HAP-1 (cell line): ENCODE measurements at regions not wholly inside any gene's neighbourhood (a gene's known extent, or its start where the extent isn't known, plus 50 kb on each side); places are given as distances from the start of the nearest gene placed in this dataset.

Experiments
- DNase-seq, 2 experiments: peaks; one replicate each; pipeline ENCODE4 v3.0.0-alpha.2; 2016 to 2020; ENCODE audit warnings: low spot score in 2 of 2
- H3K27me3 ChIP-seq: fragments of 250-450 bp; sonication (Bioruptor Pico); 2 replicates; pipeline ENCODE4 v1.5.1; 2020; ENCODE audit warnings: low read depth, mild to moderate bottlenecking, moderate library complexity
- H3K36me3 ChIP-seq: fragments of 250-450 bp; sonication (Bioruptor Pico); replicated peaks from 2 replicates; pipeline ENCODE4 v1.5.1; 2020; ENCODE audit warnings: mild to moderate bottlenecking
- H3K4me1 ChIP-seq: fragments of 250-450 bp; sonication (Bioruptor Pico); 2 replicates; pipeline ENCODE4 v1.5.1; 2020; ENCODE audit warnings: mild to moderate bottlenecking
- H3K4me3 ChIP-seq: fragments of 250-450 bp; sonication (Bioruptor Pico); 2 replicates; pipeline ENCODE4 v1.5.1; 2020; ENCODE audit warnings: mild to moderate bottlenecking, moderate library complexity
- H3K9me3 ChIP-seq: fragments of 250-450 bp; sonication (Bioruptor Pico); 2 replicates; pipeline ENCODE4 v1.5.1; 2020; ENCODE audit warnings: mild to moderate bottlenecking, moderate library complexity
- in situ Hi-C: fragments of 300-500 bp; cut with MboI; formaldehyde crosslinking; loops from 3 replicates; pipeline ENCODE4 v1.14.3; 2020; ENCODE audit warnings: low sequenced_read_pairs, inconsistent platforms, mixed read lengths

DNA sequence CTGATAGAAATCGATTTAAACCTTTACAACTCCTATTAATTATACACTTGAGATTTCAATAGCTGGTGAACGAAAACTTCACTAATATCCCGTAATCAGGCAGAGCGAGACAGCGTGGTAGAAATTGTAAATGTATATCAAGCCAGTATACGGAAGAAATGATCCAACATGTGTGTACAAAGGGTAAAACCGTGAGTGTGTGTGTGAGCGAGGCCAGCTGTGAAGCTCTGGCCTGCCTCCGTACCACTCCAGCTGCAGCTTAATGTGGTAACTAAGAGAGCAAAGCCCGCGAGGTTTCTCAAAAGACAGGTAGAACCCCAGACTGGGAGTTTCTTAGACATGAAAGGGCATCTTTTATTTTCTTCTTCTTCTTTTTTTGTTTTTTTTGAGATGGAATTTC is 52.3 kb upstream of the ZNF516 start:
- H3K36me3 ChIP-seq = no peaks in the 10 kb centered on the region
- in situ Hi-C loops = no loop called here
- H3K4me1 ChIP-seq = peaks cover 6% of the 10 kb centered on the region
- no peak overlapping the region for H3K4me3 ChIP-seq
- no peak for DNase-seq
- H3K27me3 ChIP-seq = no peaks in the 10 kb centered on the region
- no peaks in the 10 kb centered on the region for H3K9me3 ChIP-seq

DNA sequence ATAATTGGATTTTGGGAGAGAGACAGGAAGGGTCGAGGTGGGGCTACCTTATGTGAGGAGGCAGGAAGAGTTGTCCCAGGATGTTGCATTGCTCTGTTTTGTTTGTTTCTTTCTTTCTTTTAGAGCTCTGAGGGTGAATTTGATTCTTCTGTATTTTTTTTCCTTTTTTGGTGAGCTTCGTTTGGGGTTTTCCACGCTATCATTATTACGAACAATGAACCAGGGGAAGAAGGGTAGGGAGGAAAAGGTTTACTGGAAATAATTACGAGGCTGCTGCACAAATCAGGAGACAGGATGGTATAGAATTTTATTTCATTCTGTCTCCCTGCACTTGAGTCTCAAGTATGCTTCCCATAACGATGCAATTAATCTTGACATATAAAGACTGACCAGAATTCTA is 51.4 kb upstream of the ZNF516 start:
- in situ Hi-C loops = no loop called here
- H3K9me3 ChIP-seq = no peaks in the 10 kb centered on the region
- no peak overlapping the region for H3K4me3 ChIP-seq
- peaks cover 6% of the 10 kb centered on the region for H3K4me1 ChIP-seq
- H3K27me3 ChIP-seq = no peaks in the 10 kb centered on the region
- H3K36me3 ChIP-seq = no peaks in the 10 kb centered on the region
- no peak for DNase-seq

GRCh38 chr18:76546088-76546435 is 51.0 kb upstream of the ZNF516 start:
- in situ Hi-C loops = no loop called here
- Histone ChIP-seq H3K9me3 (no peaks in the 10 kb centered on the region), H3K4me3 (no peak overlapping the region), H3K36me3 (no peaks in the 10 kb centered on the region), H3K4me1 (peaks cover 6% of the 10 kb centered on the region), H3K27me3 (no peaks in the 10 kb centered on the region)
- no peak for DNase-seq

- Histone ChIP-seq H3K4me1 (peaks cover 6% of the 10 kb centered on the region), H3K4me3 (no peak overlapping the region), H3K36me3 (no peaks in the 10 kb centered on the region), H3K9me3 (no peaks in the 10 kb centered on the region), H3K27me3 (no peaks in the 10 kb centered on the region)
- no peak for DNase-seq
- in situ Hi-C loops = no loop called here
Observed at GRCh38 chr18:76545433-76546087, 50.5 kb upstream of the ZNF516 start.

DNA sequence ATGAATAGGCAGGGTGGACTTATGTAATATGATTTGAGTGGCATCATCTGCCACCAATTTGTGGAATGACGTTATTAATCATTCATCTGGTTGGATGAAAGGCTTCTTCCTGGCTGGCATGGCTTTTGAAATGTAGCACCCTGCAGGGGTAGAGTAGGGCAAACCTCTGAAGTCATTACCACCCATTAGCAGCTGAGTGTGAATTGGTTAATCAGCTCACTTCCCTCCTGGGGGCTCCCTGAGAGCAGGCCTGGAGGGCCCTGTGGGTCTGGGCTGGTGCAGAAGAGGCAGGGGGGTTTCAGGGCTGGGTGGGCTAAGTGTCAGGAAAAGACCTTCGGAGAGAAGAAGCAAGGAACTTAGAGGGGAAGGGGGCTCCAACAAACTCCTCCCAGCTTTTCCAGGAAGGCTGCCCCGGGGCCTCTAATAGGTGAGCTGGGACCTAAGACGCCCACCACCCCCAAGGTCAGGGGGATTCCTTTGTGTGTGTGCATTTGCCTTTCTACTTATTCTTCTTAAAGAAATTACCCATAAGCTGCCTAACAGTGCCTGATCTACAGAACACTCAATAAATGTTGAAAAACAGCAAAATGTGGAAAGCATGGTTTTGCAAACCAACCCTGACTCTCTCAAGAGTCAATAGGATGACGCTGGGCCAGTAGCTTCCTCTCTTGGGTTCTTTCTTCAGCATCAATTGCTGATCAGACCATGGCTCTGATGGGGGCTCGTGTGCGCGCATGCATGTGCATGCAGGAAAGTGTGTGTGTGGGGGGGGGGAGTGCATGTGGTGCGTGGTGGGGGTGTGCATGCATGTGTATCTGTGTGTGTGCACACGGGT is 49.7 kb upstream of the ZNF516 start:
- in situ Hi-C loops = no loop called here
- Histone ChIP-seq H3K4me1 (peaks cover 6% of the 10 kb centered on the region), H3K9me3 (no peaks in the 10 kb centered on the region), H3K36me3 (no peaks in the 10 kb centered on the region), H3K27me3 (no peaks in the 10 kb centered on the region), H3K4me3 (no peak overlapping the region)
- DNase-seq = no peak
